RWPE2 (cell line): ENCODE measurements at regions not wholly inside any gene's neighbourhood (a gene's known extent, or its start where the extent isn't known, plus 50 kb on each side); places are given as distances from the start of the nearest gene placed in this dataset.

ENCODE experiments used
- ATAC-seq: fragments of 200-7000 bp; cut with Tn5 transposase; 3 replicates; pipeline ENCODE4 v1.9.1; 2021; ENCODE audit warnings: low read depth
- DNase-seq: peaks from one replicate; pipeline ENCODE4 v3.0.0-alpha.2; 2020; ENCODE audit warnings: low spot score
- H3K27ac ChIP-seq: fragments of 450-650 bp; 2 replicates; pipeline ENCODE4 v1.5.1; 2017; ENCODE audit warnings: mild to moderate bottlenecking; ENCODE audit not compliant: poor library complexity, severe bottlenecking
- H3K27me3 ChIP-seq: fragments of 250-450 bp; sonication (Bioruptor Pico); 2 replicates; pipeline ENCODE4 v1.5.1; 2021; ENCODE audit warnings: mild to moderate bottlenecking, moderate library complexity; ENCODE audit not compliant: insufficient read depth, poor library complexity, severe bottlenecking
- H3K36me3 ChIP-seq: fragments of 250-450 bp; sonication (Bioruptor Pico); 2 replicates; pipeline ENCODE4 v1.5.1; 2020; ENCODE audit warnings: low read depth, mild to moderate bottlenecking, moderate library complexity
- H3K4me1 ChIP-seq: fragments of 250-450 bp; sonication (Bioruptor Pico); 2 replicates; pipeline ENCODE4 v1.5.1; 2021; ENCODE audit warnings: mild to moderate bottlenecking, moderate library complexity; ENCODE audit not compliant: insufficient read depth, poor library complexity, severe bottlenecking
- H3K4me3 ChIP-seq: fragments of 250-450 bp; sonication (Bioruptor Pico); 2 replicates; pipeline ENCODE4 v1.5.1; 2021; ENCODE audit warnings: mild to moderate bottlenecking, moderate library complexity; ENCODE audit not compliant: severe bottlenecking
- H3K9me3 ChIP-seq: fragments of 250-450 bp; sonication (Bioruptor Pico); 2 replicates; pipeline ENCODE4 v1.5.1; 2021; ENCODE audit warnings: mild to moderate bottlenecking, moderate library complexity; ENCODE audit not compliant: severe bottlenecking
- TF ChIP-seq, protein P1 (sequence below): fragments of 450-650 bp; IDR thresholded peaks from one replicate; pipeline ENCODE4 v1.5.1; 2017; ENCODE audit warnings: mild to moderate bottlenecking, moderate library complexity; ENCODE audit not compliant: poor library complexity, severe bottlenecking

DNA sequence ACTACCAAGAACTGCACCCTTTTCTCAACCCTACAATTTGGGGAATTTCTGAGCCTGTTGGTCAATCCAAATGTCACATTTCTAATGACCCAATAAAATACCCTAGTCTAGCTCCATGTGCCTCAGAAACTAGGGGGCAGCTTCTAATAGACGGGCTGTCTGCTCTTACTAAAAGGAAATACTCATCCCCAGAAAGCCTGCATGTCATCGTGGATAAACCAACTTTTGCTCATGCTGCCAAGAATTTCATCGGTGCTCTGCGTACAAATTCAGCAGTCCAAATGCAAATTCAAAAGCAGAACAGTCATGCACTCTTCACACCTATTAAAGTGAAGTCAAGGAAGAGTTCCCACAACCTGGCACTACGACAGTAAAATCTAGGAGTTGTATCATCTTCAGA is 377.3 kb downstream of the LNPK start:
- no peaks in the 10 kb centered on the region for H3K4me1 ChIP-seq
- no peak for DNase-seq
- H3K9me3 ChIP-seq = no peaks in the 10 kb centered on the region
- H3K27me3 ChIP-seq = peaks cover 9% of the 10 kb centered on the region
- ATAC-seq = no peak
- no peaks in the 10 kb centered on the region for H3K36me3 ChIP-seq
- H3K27ac ChIP-seq = no peak overlapping the region
- H3K4me3 ChIP-seq = no peak overlapping the region
- TF ChIP-seq, protein P1, sequence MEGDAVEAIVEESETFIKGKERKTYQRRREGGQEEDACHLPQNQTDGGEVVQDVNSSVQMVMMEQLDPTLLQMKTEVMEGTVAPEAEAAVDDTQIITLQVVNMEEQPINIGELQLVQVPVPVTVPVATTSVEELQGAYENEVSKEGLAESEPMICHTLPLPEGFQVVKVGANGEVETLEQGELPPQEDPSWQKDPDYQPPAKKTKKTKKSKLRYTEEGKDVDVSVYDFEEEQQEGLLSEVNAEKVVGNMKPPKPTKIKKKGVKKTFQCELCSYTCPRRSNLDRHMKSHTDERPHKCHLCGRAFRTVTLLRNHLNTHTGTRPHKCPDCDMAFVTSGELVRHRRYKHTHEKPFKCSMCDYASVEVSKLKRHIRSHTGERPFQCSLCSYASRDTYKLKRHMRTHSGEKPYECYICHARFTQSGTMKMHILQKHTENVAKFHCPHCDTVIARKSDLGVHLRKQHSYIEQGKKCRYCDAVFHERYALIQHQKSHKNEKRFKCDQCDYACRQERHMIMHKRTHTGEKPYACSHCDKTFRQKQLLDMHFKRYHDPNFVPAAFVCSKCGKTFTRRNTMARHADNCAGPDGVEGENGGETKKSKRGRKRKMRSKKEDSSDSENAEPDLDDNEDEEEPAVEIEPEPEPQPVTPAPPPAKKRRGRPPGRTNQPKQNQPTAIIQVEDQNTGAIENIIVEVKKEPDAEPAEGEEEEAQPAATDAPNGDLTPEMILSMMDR = no peak

DNA sequence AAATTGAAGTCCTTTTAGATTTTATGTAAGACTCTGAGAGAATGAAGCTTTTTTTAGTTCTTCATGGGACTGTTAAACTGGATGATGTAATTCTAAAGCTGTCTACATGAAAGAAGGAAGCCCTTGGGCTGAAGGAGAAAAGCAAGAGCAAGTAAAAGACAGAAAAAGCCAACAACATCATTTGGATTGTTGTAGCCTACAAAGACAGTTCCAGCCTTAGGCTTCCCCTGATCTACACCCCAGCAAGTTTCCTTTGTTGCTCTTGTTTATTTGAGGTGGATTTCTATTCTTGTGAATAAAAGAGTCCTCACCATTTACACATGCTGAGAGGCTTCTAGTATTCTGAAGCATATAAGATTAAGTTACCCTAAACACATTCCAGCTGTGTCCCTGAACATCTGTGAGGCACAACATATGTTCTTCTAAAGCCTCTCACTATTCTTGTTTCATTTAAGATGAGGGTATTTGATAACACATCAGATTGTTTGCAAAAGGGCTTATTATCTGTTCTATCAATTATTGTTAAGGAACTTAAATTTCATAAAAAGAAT is 377.8 kb downstream of the LNPK start:
- Histone ChIP-seq H3K27ac (no peak overlapping the region), H3K9me3 (no peaks in the 10 kb centered on the region), H3K27me3 (peaks cover 9% of the 10 kb centered on the region), H3K36me3 (no peaks in the 10 kb centered on the region), H3K4me3 (no peak overlapping the region), H3K4me1 (no peaks in the 10 kb centered on the region)
- TF ChIP-seq, protein P1 = no peak
- no peak for DNase-seq
- no peak for ATAC-seq

DNA sequence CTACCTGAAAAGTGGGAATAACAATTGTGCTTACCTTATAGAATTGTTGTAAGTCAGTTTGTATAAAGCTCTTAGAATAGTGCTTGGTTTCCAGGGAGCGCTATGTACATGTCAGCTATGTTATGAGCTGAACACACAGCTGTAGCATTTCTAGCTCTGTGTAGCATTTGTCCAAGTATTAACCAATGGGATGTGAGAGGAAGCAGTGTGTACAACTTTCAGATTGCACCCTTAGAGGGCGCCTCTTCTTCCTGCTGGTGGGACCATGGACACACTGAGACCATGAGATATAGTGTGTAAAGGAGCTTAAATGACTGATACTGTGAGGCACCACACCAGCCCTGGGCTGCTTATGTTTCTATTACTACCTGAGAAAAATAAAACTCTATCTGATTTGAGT is 380.2 kb downstream of the LNPK start:
- no peaks in the 10 kb centered on the region for H3K9me3 ChIP-seq
- TF ChIP-seq, protein P1 = no peak
- ATAC-seq (no peak), DNase-seq (no peak)
- no peak overlapping the region for H3K4me3 ChIP-seq
- H3K36me3 ChIP-seq = no peaks in the 10 kb centered on the region
- no peaks in the 10 kb centered on the region for H3K4me1 ChIP-seq
- peaks cover under 1% of the 10 kb centered on the region for H3K27me3 ChIP-seq
- H3K27ac ChIP-seq = no peak overlapping the region

DNA sequence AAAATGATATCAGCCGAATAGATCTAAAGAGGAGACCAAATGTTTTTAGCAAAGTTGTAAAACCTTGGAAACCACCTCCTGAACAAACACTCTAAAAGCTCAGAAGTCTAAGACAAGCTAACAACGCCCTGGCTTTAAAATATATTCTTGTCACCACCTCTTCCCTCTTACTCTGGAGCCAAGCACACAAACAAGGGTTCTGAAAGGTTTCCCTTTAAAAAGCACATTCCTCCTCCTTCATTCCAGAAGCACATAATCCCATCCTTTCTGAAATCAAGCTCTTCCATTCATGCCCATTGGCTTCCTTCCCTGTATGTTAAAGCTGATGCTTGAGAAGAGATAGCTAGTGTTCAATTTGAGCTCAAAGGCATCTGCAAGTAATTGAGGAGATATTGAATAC is 382.0 kb downstream of the LNPK start:
- Histone ChIP-seq H3K36me3 (no peaks in the 10 kb centered on the region), H3K27ac (no peak overlapping the region), H3K9me3 (no peaks in the 10 kb centered on the region), H3K4me1 (no peaks in the 10 kb centered on the region), H3K27me3 (no peaks in the 10 kb centered on the region), H3K4me3 (no peak overlapping the region)
- ATAC-seq (no peak), DNase-seq (no peak)
- TF ChIP-seq, protein P1 = no peak

DNA sequence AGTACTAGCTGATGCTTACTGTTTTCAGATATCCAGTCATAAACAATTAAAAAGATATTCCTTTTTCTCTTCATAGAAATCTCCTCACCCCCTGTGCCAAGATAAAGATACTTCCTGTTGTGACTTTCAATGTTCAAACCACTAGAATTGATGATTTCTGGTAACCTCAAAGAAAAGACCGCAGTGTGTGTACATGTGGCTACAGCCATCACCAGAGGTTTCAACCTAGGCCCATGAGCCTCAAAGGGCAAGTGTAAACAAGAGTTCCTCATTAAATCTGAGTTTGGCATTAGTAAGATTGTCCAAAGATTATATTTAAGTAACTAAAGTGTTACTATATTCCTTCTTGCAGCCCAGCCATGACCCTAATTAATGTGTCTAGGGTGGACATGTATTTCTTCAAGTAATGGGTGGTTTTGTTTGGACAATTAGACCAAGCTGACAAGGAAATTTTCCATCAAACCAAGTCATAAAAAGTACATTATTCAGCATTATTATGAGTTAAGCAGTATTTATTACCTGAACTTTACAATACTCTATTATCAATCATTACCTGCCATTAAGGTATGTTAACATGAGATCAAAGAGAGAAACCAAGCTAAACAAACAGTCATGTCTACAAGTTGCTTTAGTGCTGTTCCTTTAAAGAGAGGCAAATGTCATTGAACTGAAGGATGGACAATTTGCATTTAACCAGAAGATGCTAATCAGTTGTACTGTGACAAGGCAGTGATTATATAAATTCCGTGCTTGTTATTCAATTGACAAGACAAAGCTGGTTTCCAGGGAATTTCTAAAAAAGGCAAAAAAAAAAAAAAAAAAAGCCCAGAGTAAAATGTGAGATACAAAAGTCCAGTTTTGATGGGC is 382.7 kb downstream of the LNPK start:
- Histone ChIP-seq H3K9me3 (no peaks in the 10 kb centered on the region), H3K27me3 (no peaks in the 10 kb centered on the region), H3K27ac (no peak overlapping the region), H3K4me3 (no peak overlapping the region), H3K4me1 (no peaks in the 10 kb centered on the region), H3K36me3 (no peaks in the 10 kb centered on the region)
- TF ChIP-seq, protein P1 = no peak
- DNase-seq (no peak), ATAC-seq (no peak)
